WI38 (cell line): ENCODE measurements at regions not wholly inside any gene's neighbourhood (a gene's known extent, or its start where the extent isn't known, plus 50 kb on each side); places are given as distances from the start of the nearest gene placed in this dataset.

Experiments
- H3K4me3 ChIP-seq: 2 replicates; pipeline ENCODE4 v1.5.1; 2011; ENCODE audit warnings: low read depth, mild to moderate bottlenecking, control low read depth, low read length
- CTCF ChIP-seq: IDR thresholded peaks from 2 replicates; pipeline ENCODE4 v1.5.1; 2012; ENCODE audit warnings: low read depth, mild to moderate bottlenecking, control low read depth, low read length

- no peak for TF ChIP-seq CTCF
- no peak overlapping the region for H3K4me3 ChIP-seq
Observed at GRCh38 chr20:11315525-11315924, 602.2 kb upstream of the BTBD3 start.

GRCh38 chr20:11316244-11316643 lies 601.4 kb upstream of the BTBD3 start:
- H3K4me3 ChIP-seq, result no peak overlapping the region
- TF ChIP-seq CTCF, result no peak

GRCh38 chr20:11320033-11320432 lies 597.7 kb upstream of the BTBD3 start:
- TF ChIP-seq CTCF, result no peak

GRCh38 chr20:11323816-11324215 lies 593.9 kb upstream of the BTBD3 start:
- H3K4me3 ChIP-seq, result no peak overlapping the region
- no peak for TF ChIP-seq CTCF

More at GRCh38 chr20:11320033-11320432, 597.7 kb upstream of the BTBD3 start:
- H3K4me3 ChIP-seq, result no peak overlapping the region

- H3K4me3 ChIP-seq, result no peak overlapping the region
- TF ChIP-seq CTCF, result no peak
Observed at GRCh38 chr20:11324990-11325389, 592.7 kb upstream of the BTBD3 start.

- H3K4me3 ChIP-seq, result no peak overlapping the region
- TF ChIP-seq CTCF, result no peak
Observed at GRCh38 chr20:11328839-11329238, 588.9 kb upstream of the BTBD3 start.

- no peak for TF ChIP-seq CTCF
- H3K4me3 ChIP-seq, result no peak overlapping the region
Observed at GRCh38 chr20:11329271-11329670, 588.4 kb upstream of the BTBD3 start.
